ENCODE measurements at regions not wholly inside any gene's neighbourhood (a gene's known extent, or its start where the extent isn't known, plus 50 kb on each side); places are given as distances from the start of the nearest gene placed in this dataset.
"Not testable (repeated sequence)": the region's sequence is repeated elsewhere in the genome, so short reads cannot be mapped to it uniquely, and the experiment has no call there.

DNA sequence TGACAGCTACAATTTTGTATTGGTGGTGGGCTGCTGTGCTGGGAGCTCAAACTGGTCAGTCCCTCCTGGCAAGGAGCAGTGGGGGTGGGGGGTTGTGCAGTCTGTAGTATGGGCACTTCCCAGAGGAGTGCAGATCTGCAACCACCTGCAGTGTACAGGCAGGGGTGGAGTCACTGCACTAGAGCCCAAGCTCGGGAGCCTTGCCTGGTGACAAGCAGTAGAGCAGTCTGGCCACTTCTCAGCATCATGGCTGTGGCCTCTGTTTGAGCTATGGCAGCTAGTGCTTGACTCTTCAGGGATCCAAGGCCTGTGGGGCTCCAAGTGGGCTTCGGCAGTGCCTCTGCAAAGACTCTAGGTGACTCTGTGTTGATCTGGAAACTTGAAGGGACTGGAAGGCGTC is 585.1 kb upstream of the GRM3 start:
- H3K36me3 ChIP-seq (ENCODE audit: low read depth): no peaks in the 10 kb centered on the region
- TF ChIP-seq, protein P1, sequence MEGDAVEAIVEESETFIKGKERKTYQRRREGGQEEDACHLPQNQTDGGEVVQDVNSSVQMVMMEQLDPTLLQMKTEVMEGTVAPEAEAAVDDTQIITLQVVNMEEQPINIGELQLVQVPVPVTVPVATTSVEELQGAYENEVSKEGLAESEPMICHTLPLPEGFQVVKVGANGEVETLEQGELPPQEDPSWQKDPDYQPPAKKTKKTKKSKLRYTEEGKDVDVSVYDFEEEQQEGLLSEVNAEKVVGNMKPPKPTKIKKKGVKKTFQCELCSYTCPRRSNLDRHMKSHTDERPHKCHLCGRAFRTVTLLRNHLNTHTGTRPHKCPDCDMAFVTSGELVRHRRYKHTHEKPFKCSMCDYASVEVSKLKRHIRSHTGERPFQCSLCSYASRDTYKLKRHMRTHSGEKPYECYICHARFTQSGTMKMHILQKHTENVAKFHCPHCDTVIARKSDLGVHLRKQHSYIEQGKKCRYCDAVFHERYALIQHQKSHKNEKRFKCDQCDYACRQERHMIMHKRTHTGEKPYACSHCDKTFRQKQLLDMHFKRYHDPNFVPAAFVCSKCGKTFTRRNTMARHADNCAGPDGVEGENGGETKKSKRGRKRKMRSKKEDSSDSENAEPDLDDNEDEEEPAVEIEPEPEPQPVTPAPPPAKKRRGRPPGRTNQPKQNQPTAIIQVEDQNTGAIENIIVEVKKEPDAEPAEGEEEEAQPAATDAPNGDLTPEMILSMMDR (IDR thresholded peaks at IDR 0.05; ENCODE audit: poor library complexity, severe bottlenecking): no peak

DNA sequence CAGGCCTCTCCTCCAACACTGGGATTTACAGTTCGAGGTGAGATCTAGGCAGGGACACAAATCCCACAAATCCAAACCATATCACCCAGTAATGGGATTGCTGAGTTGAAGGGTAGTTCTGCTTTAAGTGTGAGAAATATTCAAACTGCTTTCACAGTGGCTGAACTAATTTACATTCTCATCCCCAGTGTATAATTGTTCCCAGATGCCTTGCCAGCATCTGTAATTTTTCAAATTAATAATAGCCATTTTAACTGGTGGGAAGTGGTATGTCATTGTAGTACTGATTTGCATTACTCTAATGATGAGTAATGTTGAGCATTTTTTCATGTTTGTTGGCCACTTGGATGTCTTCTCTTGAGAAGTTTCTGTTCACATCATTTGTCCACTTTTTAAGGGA is 592.8 kb upstream of the GRM3 start:
- no peak for DNase-seq (ENCODE audit: low spot score)
- ATAC-seq (ENCODE audit: low read depth): no peak
- TF ChIP-seq, protein P1 (IDR thresholded peaks at IDR 0.05; ENCODE audit: poor library complexity, severe bottlenecking): no peak
- Histone ChIP-seq H3K27ac (ENCODE audit: poor library complexity, severe bottlenecking) (no peak overlapping the region), H3K4me3 (ENCODE audit: severe bottlenecking) (no peak overlapping the region), H3K9me3 (ENCODE audit: severe bottlenecking) (no peaks in the 10 kb centered on the region), H3K27me3 (ENCODE audit: insufficient read depth, poor library complexity, severe bottlenecking) (no peaks in the 10 kb centered on the region), H3K36me3 (ENCODE audit: low read depth) (no peaks in the 10 kb centered on the region), H3K4me1 (ENCODE audit: insufficient read depth, poor library complexity, severe bottlenecking) (no peaks in the 10 kb centered on the region)

More for the DNA sequence above, 585.1 kb upstream of the GRM3 start:
- DNase-seq (ENCODE audit: low spot score) (no peak), ATAC-seq (ENCODE audit: low read depth) (no peak)
- no peaks in the 10 kb centered on the region for H3K4me1 ChIP-seq (ENCODE audit: insufficient read depth, poor library complexity, severe bottlenecking)
- H3K27ac ChIP-seq (ENCODE audit: poor library complexity, severe bottlenecking): no peak overlapping the region
- H3K4me3 ChIP-seq (ENCODE audit: severe bottlenecking): no peak overlapping the region
- H3K27me3 ChIP-seq (ENCODE audit: insufficient read depth, poor library complexity, severe bottlenecking): no peaks in the 10 kb centered on the region
- H3K9me3 ChIP-seq (ENCODE audit: severe bottlenecking): no peaks in the 10 kb centered on the region

DNA sequence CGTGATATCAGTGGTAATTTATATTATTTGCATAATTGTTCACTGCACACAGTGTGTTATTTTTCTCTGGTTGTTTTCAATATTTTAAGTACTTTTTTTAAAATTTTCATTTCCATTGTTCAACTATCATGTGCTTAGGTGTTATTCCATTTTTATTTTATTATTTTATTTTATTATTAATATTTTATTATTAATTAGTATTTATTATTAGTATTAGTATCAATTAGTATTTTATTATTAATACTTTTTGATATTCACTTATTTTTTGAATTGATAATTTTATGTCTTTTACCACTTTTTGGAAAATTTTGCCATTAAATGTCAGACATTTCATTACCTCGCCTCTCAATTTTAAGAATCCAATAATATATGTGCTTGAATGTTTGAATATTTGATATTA is 593.8 kb upstream of the GRM3 start:
- DNase-seq (ENCODE audit: low spot score) (no peak), ATAC-seq (ENCODE audit: low read depth) (no peak)
- no peaks in the 10 kb centered on the region for H3K36me3 ChIP-seq (ENCODE audit: low read depth)
- TF ChIP-seq, protein P1 (IDR thresholded peaks at IDR 0.05; ENCODE audit: poor library complexity, severe bottlenecking): no peak
- no peaks in the 10 kb centered on the region for H3K27me3 ChIP-seq (ENCODE audit: insufficient read depth, poor library complexity, severe bottlenecking)
- no peaks in the 10 kb centered on the region for H3K9me3 ChIP-seq (ENCODE audit: severe bottlenecking)
- H3K4me1 ChIP-seq (ENCODE audit: insufficient read depth, poor library complexity, severe bottlenecking): no peaks in the 10 kb centered on the region
- H3K27ac ChIP-seq (ENCODE audit: poor library complexity, severe bottlenecking): no peak overlapping the region
- H3K4me3 ChIP-seq (ENCODE audit: severe bottlenecking): no peak overlapping the region

DNA sequence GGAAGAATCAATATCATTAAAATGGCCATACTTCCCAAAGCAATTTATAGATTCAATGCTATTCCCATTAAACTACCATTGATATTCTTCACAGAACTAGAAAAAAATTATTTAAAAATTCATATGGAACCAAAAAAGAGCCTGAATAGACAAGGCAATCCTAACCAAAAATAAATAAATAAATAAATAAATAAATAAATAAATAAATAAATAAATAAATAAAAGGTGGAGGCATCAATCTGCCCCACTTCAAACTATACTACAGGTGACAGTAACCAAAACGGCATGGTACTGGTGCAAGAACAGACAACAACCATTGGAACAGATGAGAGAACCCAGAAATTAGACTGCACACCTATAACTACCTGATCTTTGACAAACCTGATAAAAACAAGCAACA is 598.5 kb upstream of the GRM3 start:
- H3K27ac ChIP-seq (ENCODE audit: poor library complexity, severe bottlenecking); H3K4me3 ChIP-seq (ENCODE audit: severe bottlenecking); DNase-seq (ENCODE audit: low spot score); H3K9me3 ChIP-seq (ENCODE audit: severe bottlenecking); H3K27me3 ChIP-seq (ENCODE audit: insufficient read depth, poor library complexity, severe bottlenecking); H3K36me3 ChIP-seq (ENCODE audit: low read depth); ATAC-seq (ENCODE audit: low read depth); H3K4me1 ChIP-seq (ENCODE audit: insufficient read depth, poor library complexity, severe bottlenecking): not testable (repeated sequence)

DNA sequence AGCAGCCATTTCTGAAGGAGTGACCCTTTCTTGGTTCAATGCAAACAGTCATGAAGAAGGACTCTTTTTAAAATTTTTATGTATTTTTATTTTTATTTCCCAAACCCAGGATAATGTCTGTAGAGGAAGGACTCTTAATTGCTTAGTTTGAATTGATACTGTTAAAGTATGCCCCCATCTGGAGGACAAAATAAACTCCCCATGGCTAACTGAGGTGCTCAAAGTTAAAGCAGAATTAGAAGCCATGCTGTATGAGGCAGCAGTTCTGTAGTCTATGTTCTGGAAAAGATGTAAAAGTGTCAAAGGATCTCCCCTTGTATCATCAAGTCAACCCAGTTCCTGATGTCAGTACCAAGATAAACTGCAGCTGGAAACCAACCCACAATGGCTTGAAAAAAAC is 617.9 kb upstream of the GRM3 start:
- no peaks in the 10 kb centered on the region for H3K27me3 ChIP-seq (ENCODE audit: insufficient read depth, poor library complexity, severe bottlenecking)
- DNase-seq (ENCODE audit: low spot score) (no peak), ATAC-seq (ENCODE audit: low read depth) (no peak)
- no peaks in the 10 kb centered on the region for H3K4me1 ChIP-seq (ENCODE audit: insufficient read depth, poor library complexity, severe bottlenecking)
- TF ChIP-seq, protein P1 (IDR thresholded peaks at IDR 0.05; ENCODE audit: poor library complexity, severe bottlenecking): no peak
- H3K36me3 ChIP-seq (ENCODE audit: low read depth): no peaks in the 10 kb centered on the region
- no peak overlapping the region for H3K4me3 ChIP-seq (ENCODE audit: severe bottlenecking)
- no peaks in the 10 kb centered on the region for H3K9me3 ChIP-seq (ENCODE audit: severe bottlenecking)
- H3K27ac ChIP-seq (ENCODE audit: poor library complexity, severe bottlenecking): no peak overlapping the region

Measured in RWPE2 (cell line).